SK-MEL-5 (cell line): ENCODE measurements at regions not wholly inside any gene's neighbourhood (a gene's known extent, or its start where the extent isn't known, plus 50 kb on each side); places are given as distances from the start of the nearest gene placed in this dataset.

Experiments
- DNase-seq: peaks from one replicate; pipeline ENCODE4 v3.0.0-alpha.2; 2016; ENCODE audit warnings: low read depth, low spot score
- in situ Hi-C: cut with HindIII; loops from 2 replicates; pipeline ENCODE4 v1.10.0; 2016; ENCODE audit warnings: low sequenced_read_pairs, high pct_unique_total_duplicates, low pct_unique_long_range_greater_than_20kb

GRCh38 chr16:80327740-80328139 lies 213.1 kb upstream of the DYNLRB2 start:
- in situ Hi-C loops: no loop called here

GRCh38 chr16:80324371-80324770 lies 216.4 kb upstream of the DYNLRB2 start:
- in situ Hi-C loops: no loop called here
- no peak for DNase-seq

More at GRCh38 chr16:80327740-80328139, 213.1 kb upstream of the DYNLRB2 start:
- DNase-seq: no peak

DNA sequence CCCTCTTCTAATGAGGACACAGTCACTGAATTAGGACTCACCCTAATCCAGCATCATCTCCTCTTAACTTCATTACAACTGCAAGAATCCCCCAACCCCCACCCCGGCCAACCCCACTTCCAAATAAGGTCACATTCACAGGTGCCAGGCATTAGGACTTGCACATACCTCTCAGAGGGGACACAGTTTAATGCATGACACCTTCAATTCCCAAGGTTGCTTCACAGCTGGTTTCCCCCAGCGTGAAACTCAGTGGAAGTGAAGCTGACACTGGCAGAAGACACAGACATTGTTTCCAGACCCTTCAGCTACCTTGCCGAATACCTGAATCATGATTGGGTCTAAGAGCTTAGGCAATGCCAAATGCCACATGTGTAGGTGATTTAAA lies 217.0 kb upstream of the DYNLRB2 start:
- in situ Hi-C loops: no loop called here
- DNase-seq: no peak

- in situ Hi-C loops: no loop called here
- DNase-seq: no peak
Measured at GRCh38 chr16:80323187-80323807, 217.5 kb upstream of the DYNLRB2 start.

DNA sequence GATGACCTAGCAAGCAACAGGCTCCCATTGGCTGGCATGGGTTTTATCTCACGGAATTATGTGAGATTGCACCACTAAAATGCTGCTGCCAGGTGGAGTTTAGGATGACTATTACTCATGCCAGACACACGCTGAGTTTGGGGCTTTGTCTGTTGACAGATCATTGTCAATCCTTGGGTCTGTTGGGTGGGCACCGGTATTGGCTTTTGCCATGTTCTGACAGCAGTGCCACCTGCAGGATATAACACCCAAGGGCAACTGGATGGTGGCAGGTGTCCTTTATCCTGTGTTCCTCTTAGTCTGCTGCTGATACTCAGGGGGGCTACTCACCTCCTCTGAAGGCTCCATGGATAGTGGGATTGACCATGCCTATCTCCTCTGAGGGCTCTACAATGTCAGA lies 221.6 kb upstream of the DYNLRB2 start:
- DNase-seq: peak; percentile 6
- in situ Hi-C loops: no loop called here

DNA sequence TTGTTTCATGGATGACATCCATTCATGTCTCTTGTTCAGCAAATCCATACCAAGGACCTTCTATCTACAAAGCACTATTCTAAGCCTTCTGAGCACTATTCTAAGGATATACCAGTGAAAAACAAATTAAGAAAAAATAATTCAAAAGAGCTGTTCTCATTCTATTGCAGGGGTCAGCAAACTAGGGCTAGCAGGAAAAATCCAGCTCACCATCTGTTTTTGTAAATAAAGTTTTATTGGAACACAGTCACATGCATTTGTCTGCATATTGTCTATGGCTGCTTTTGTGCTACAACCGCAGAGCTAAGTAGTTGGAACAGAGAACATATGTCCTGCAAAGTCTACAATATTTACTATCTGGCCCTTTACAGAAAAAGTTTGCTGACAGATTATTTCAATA lies 222.7 kb upstream of the DYNLRB2 start:
- no peak for DNase-seq
- in situ Hi-C loops: no loop called here

GRCh38 chr16:80317599-80318037 lies 223.2 kb upstream of the DYNLRB2 start:
- in situ Hi-C loops: no loop called here
- DNase-seq: peak; percentile 50

DNA sequence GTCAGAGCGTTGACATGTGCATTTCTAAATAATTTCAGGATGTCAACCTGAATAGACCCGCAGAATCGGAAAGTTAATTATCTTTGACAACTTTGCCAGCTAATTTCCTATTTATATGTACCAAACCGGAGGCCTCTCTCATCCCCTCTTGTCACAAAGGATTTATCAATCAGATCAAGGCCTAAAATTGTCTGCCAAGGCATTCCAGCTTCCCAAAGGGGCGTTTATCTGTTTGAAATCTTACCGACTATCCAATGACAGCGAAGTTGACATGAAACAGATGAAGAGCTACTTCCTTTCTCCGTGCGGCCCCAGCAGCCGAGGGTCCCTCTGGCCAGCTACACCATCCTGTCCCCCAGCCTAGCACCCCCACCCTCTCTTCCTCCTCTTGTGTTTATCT lies 223.7 kb upstream of the DYNLRB2 start:
- DNase-seq: no peak
- in situ Hi-C loops: no loop called here

GRCh38 chr16:80314042-80314441 lies 226.8 kb upstream of the DYNLRB2 start:
- in situ Hi-C loops: no loop called here

GRCh38 chr16:80309178-80309577 lies 231.6 kb upstream of the DYNLRB2 start:
- in situ Hi-C loops: no loop called here
- DNase-seq: no peak

More at GRCh38 chr16:80314042-80314441, 226.8 kb upstream of the DYNLRB2 start:
- no peak for DNase-seq

- in situ Hi-C loops: no loop called here
- no peak for DNase-seq
Measured at GRCh38 chr16:80305410-80305809, 235.4 kb upstream of the DYNLRB2 start.

GRCh38 chr16:80303691-80304090 lies 237.1 kb upstream of the DYNLRB2 start:
- no peak for DNase-seq
- in situ Hi-C loops: no loop called here

DNA sequence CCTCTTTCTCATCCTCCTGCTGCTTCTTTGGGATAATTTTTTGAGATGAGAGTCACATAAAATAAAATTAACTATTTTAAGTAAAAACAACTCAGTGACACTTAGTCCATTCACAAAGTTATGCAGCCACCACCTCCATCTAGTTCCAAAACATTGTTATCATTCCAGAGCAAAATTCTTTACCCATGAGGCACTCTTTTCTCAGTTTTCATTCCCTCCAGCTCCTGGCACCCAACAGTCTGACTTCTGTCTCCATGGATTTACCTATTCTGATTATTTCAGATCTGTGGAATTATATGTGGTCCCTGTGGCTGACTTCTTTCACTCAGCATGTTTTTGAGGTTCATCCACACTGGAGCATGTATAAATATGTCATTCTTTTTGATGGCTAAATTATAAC lies 239.9 kb upstream of the DYNLRB2 start:
- in situ Hi-C loops: no loop called here
- no peak for DNase-seq

DNA sequence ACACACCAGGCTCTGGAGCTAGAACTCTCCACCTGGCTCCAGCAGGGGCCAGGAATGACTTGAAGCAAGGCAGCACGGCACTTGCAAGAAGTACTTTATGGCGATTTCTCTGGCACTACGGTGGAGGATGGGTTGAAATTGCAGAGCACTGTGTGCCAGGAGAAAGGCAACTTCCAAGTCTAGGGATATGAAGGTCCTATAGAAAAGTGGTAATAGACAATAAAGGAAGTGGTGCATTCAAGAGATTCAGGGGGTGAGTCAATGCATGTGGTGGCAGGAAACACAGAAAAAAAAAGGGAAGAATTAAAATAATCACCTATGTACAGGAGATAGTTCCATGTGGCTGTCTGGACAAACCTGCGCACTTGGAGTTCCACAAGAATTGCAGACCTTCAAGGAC lies 240.3 kb upstream of the DYNLRB2 start:
- no peak for DNase-seq
- in situ Hi-C loops: no loop called here

- DNase-seq: no peak
- in situ Hi-C loops: no loop called here
Measured at GRCh38 chr16:80299416-80299815, 241.4 kb upstream of the DYNLRB2 start.

DNA sequence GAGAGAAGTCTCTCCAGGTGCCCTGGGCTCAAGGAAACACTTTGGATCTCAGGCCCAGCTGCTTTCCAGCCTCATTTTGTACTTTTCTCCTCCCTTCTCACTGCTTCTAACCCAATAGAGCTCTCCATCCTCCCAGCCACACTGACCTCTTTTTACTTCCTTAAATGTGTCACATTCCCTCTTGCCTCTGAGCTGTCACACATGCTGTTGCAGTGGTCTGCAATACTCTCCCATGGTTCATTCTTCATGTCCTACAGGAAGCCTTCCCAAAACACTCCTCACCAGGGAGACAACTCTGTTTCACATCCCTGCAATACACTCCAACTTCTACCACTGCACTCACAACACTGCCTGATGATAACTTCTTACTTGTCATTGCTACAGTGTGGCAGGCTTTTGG lies 242.1 kb upstream of the DYNLRB2 start:
- in situ Hi-C loops: no loop called here
- DNase-seq: no peak

GRCh38 chr16:80296034-80296433 lies 244.8 kb upstream of the DYNLRB2 start:
- in situ Hi-C loops: no loop called here
- DNase-seq: no peak

GRCh38 chr16:80294172-80294571 lies 246.6 kb upstream of the DYNLRB2 start:
- no peak for DNase-seq
- in situ Hi-C loops: no loop called here

- no peak for DNase-seq
- in situ Hi-C loops: no loop called here
Measured at GRCh38 chr16:80288616-80289015, 252.2 kb upstream of the DYNLRB2 start.

- in situ Hi-C loops: no loop called here
- no peak for DNase-seq
Measured at GRCh38 chr16:80287674-80288073, 253.1 kb upstream of the DYNLRB2 start.
